Lower leg skin (tissue), 3 donors: ENCODE measurements at regions not wholly inside any gene's neighbourhood (a gene's known extent, or its start where the extent isn't known, plus 50 kb on each side); places are given as distances from the start of the nearest gene placed in this dataset.

Experiments
- CTCF ChIP-seq, 3 donors: fragments of 450-650 bp; IDR thresholded peaks; one replicate each; pipeline ENCODE4 v1.5.1; 2016; ENCODE audit warnings: antibody characterized with exemption in 3 of 3, mild to moderate bottlenecking in 3 of 3, moderate library complexity in 2 of 3
- POLR2A ChIP-seq, 2 donors: fragments of 450-650 bp; IDR thresholded peaks; one replicate each; pipeline ENCODE4 v1.6.1; 2016 to 2017; ENCODE audit warnings: antibody characterized with exemption in 2 of 2, mild to moderate bottlenecking in 1 of 2, moderate library complexity in 1 of 2

GRCh38 chr4:129393976-129394375 lies 298.0 kb downstream of the C4orf33 start:
- TF ChIP-seq CTCF (IDR thresholded peaks at IDR 0.05) (no peak), POLR2A (IDR thresholded peaks at IDR 0.05) (no peak)
